Kidney (tissue), 13 donors: ENCODE measurements at regions not wholly inside any gene's neighbourhood (a gene's known extent, or its start where the extent isn't known, plus 50 kb on each side); places are given as distances from the start of the nearest gene placed in this dataset.
"Not testable (repeated sequence)": the region's sequence is repeated elsewhere in the genome, so short reads cannot be mapped to it uniquely, and the experiment has no call there.

ENCODE experiments used
- DNase-seq, 5 donors: peaks; one replicate each; pipeline ENCODE4 v3.0.0-alpha.2; 2013 to 2020
- FAIRE-seq: peaks from 2 replicates; lab custom pipeline; 2012; peaks lifted over from hg19 to GRCh38; lab: Jason Lieb, UNC
- H3K27ac ChIP-seq, 2 donors: one replicate each; pipeline ENCODE4 v1.7.0; 2013; ENCODE audit warnings: low read depth in 2 of 2, low read length in 2 of 2, inconsistent platforms in 1 of 2
- H3K27me3 ChIP-seq: one replicate; pipeline ENCODE4 v1.7.1; 2013; ENCODE audit warnings: low read length, inconsistent platforms; ENCODE audit not compliant: control insufficient read depth, insufficient read depth
- H3K36me3 ChIP-seq, 3 donors: one replicate each; pipeline versions ENCODE4 v1.7.0 to v1.7.1; 2013; ENCODE audit warnings: low read length in 3 of 3, control low read depth in 1 of 3, inconsistent platforms in 1 of 3; ENCODE audit not compliant: insufficient read depth in 3 of 3, control insufficient read depth in 2 of 3
- H3K4me1 ChIP-seq, 3 donors: one replicate each; pipeline versions ENCODE4 v1.7.0 to v1.7.1; 2013; ENCODE audit warnings: low read length in 3 of 3, inconsistent platforms in 1 of 3, low read depth in 1 of 3; ENCODE audit not compliant: control insufficient read depth in 2 of 3, insufficient read depth in 2 of 3
- H3K4me3 ChIP-seq, 3 donors: one replicate each; pipeline versions ENCODE4 v1.7.0 to v1.8.1; 2013; ENCODE audit warnings: low read length in 3 of 3, control low read depth in 1 of 3, inconsistent platforms in 1 of 3
- H3K9ac ChIP-seq, 3 donors: one replicate each; pipeline versions ENCODE4 v1.7.0 to v1.7.1; 2013; ENCODE audit warnings: low read length in 3 of 3, control low read depth in 1 of 3, inconsistent platforms in 1 of 3
- H3K9me3 ChIP-seq, 3 donors: one replicate each; pipeline versions ENCODE4 v1.7.0 to v1.7.1; 2013; ENCODE audit warnings: low read length in 3 of 3, control low read depth in 1 of 3, inconsistent platforms in 1 of 3; ENCODE audit not compliant: control insufficient read depth in 2 of 3, insufficient read depth in 1 of 3
- CTCF ChIP-seq: IDR thresholded peaks from 3 replicates; pipeline ENCODE4 v1.5.1; 2012; ENCODE audit warnings: mild to moderate bottlenecking, moderate library complexity, borderline replicate concordance; ENCODE audit not compliant: insufficient read depth; ENCODE audit errors: extremely low read depth
- intact Hi-C: fragments of 100-400 bp; cut with DNase I; formaldehyde crosslinking; loops from one replicate; pipeline ENCODE4 v1.11.1; 2022
- donor health status: control.
- donor health status: control.
- donor health status: control.
- donor health status: control.
- donor health status: control.
- donor health status: DM: yes; HTN: yes; CAD: no.
- donor health status: Normal renal cell carcinoma (clear cell type).

GRCh38 chr9:31321256-31321655, 1063.2 kb upstream of the ACO1 start:
- Histone ChIP-seq H3K27ac (no peak overlapping the region), H3K9ac (no peak overlapping the region), H3K27me3 (no peaks in the 10 kb centered on the region), H3K4me3 (no peak overlapping the region), H3K36me3 (no peaks in the 10 kb centered on the region), H3K9me3 (no peaks in the 10 kb centered on the region), H3K4me1 (no peaks in the 10 kb centered on the region)
- FAIRE-seq (no peak), DNase-seq (no peak)
- intact Hi-C loops = no loop called here
- TF ChIP-seq CTCF = no peak

DNA sequence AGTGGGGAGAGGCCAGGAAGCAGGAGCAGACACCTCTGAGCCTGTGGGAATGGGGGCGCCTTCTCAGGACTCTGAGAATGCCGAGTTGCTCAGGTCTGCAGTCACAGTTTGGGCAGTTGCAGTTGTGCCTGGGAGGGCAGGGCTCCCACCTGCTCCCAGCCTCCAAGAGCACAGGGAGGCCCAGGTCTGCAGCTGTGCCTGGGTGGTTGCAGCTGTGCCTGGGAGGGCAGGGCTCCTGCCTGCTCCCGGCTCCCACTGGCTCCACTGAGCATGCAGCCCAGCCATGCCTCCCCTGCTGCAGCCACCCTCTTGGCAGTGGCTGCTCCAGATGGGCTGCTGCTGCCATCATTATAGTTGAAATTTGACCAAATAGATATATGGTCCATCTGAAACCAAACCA, 1062.8 kb upstream of the ACO1 start:
- no peaks in the 10 kb centered on the region for H3K4me1 ChIP-seq
- no peak for FAIRE-seq
- H3K4me3 ChIP-seq = no peak overlapping the region
- no peak for TF ChIP-seq CTCF
- no peaks in the 10 kb centered on the region for H3K36me3 ChIP-seq
- intact Hi-C loops = no loop called here
- H3K9me3 ChIP-seq = no peaks in the 10 kb centered on the region
- H3K9ac ChIP-seq = no peak overlapping the region
- H3K27me3 ChIP-seq = no peaks in the 10 kb centered on the region
- no peak for DNase-seq
- no peak overlapping the region for H3K27ac ChIP-seq

DNA sequence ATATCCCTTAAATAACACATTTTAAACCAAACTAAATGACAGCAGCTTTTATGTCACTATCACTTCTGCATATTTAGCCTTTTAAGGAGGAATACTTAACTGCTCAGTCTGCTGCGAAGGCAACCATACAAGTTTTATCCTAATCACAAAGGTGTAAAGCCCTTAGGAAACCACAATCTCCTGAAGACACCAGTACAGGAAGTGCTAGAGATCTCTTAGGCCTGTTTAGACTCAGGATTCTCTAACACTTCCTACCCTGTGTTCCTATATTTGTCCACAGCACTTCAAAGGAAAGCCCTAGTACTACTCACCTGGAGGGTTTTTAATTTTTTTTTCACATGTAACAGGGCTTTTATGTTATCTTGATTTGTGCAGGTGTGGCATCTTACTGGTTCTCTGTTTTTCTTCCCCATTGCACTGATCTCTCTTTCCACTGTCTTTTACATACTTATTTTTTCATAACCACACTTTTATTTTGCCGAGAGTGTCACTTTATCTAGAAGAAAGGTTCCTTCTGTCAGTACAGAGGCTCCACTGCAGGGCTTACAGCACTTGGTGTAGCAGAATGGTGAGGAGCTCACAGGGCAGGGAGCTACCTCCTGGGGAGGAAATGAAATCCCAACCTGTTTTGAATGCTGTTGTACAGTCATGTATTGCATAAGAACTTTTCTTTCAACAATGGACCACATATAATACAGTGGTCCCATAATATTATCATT, 1060.6 kb upstream of the ACO1 start:
- H3K9ac ChIP-seq = no peak overlapping the region
- no peaks in the 10 kb centered on the region for H3K9me3 ChIP-seq
- intact Hi-C loops = no loop called here
- no peak overlapping the region for H3K27ac ChIP-seq
- no peaks in the 10 kb centered on the region for H3K27me3 ChIP-seq
- no peak for FAIRE-seq
- no peak for TF ChIP-seq CTCF
- DNase-seq = no peak
- no peaks in the 10 kb centered on the region for H3K36me3 ChIP-seq
- no peaks in the 10 kb centered on the region for H3K4me1 ChIP-seq
- no peak overlapping the region for H3K4me3 ChIP-seq

DNA sequence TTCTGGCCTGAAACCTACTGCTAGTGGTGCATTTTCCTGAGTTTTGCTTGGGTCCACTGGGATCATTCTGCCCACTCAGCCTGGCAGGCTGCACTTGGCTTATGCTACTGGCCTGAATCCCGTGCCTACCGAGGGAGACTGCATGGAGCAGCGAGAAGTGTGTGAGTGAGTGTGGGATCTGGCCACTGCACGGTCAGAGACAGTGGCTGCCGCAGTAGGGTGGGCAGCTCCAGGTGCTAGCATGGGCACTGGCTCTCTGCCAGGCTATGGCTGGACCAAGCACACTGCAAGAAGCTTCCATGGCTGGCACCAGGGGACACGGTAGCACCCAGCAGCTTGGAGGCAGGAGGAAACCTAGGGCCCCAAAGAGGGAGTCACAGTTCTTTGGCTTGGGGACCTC, 1058.7 kb upstream of the ACO1 start:
- Histone ChIP-seq H3K4me1 (no peaks in the 10 kb centered on the region), H3K9me3 (no peaks in the 10 kb centered on the region), H3K27me3 (no peaks in the 10 kb centered on the region), H3K36me3 (no peaks in the 10 kb centered on the region), H3K27ac (no peak overlapping the region), H3K4me3 (no peak overlapping the region), H3K9ac (no peak overlapping the region)
- intact Hi-C loops = no loop called here
- no peak for FAIRE-seq
- DNase-seq = no peak
- no peak for TF ChIP-seq CTCF

GRCh38 chr9:31326883-31327282, 1057.6 kb upstream of the ACO1 start:
- H3K27me3 ChIP-seq, H3K9ac ChIP-seq, H3K4me3 ChIP-seq, H3K27ac ChIP-seq, intact Hi-C loops, H3K36me3 ChIP-seq, FAIRE-seq, H3K9me3 ChIP-seq, H3K4me1 ChIP-seq, DNase-seq: not testable (repeated sequence)
